ENCODE measurements at regions not wholly inside any gene's neighbourhood (a gene's known extent, or its start where the extent isn't known, plus 50 kb on each side); places are given as distances from the start of the nearest gene placed in this dataset.

GRCh38 chr6:105880030-105880492 is 206.1 kb upstream of the PRDM1 start:
- H3K4me3 ChIP-seq (replicated peaks; ENCODE audit: low read depth, low read length), result no peak overlapping the region
- no peak for DNase-seq (ENCODE audit: low read depth)
- TF ChIP-seq, protein P1, sequence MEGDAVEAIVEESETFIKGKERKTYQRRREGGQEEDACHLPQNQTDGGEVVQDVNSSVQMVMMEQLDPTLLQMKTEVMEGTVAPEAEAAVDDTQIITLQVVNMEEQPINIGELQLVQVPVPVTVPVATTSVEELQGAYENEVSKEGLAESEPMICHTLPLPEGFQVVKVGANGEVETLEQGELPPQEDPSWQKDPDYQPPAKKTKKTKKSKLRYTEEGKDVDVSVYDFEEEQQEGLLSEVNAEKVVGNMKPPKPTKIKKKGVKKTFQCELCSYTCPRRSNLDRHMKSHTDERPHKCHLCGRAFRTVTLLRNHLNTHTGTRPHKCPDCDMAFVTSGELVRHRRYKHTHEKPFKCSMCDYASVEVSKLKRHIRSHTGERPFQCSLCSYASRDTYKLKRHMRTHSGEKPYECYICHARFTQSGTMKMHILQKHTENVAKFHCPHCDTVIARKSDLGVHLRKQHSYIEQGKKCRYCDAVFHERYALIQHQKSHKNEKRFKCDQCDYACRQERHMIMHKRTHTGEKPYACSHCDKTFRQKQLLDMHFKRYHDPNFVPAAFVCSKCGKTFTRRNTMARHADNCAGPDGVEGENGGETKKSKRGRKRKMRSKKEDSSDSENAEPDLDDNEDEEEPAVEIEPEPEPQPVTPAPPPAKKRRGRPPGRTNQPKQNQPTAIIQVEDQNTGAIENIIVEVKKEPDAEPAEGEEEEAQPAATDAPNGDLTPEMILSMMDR (IDR thresholded peaks at IDR 0.05; ENCODE audit: low read length, missing control alignments), result no peak

GRCh38 chr6:105879146-105879545 is 207.0 kb upstream of the PRDM1 start:
- TF ChIP-seq, protein P1 (IDR thresholded peaks at IDR 0.05; ENCODE audit: low read length, missing control alignments), result no peak
- no peak overlapping the region for H3K4me3 ChIP-seq (replicated peaks; ENCODE audit: low read depth, low read length)
- no peak for DNase-seq (ENCODE audit: low read depth)

GRCh38 chr6:105875974-105876640 is 210.0 kb upstream of the PRDM1 start:
- no peak for DNase-seq (ENCODE audit: low read depth)
- no peak overlapping the region for H3K4me3 ChIP-seq (replicated peaks; ENCODE audit: low read depth, low read length)
- TF ChIP-seq, protein P1 (IDR thresholded peaks at IDR 0.05; ENCODE audit: low read length, missing control alignments), result no peak

DNA sequence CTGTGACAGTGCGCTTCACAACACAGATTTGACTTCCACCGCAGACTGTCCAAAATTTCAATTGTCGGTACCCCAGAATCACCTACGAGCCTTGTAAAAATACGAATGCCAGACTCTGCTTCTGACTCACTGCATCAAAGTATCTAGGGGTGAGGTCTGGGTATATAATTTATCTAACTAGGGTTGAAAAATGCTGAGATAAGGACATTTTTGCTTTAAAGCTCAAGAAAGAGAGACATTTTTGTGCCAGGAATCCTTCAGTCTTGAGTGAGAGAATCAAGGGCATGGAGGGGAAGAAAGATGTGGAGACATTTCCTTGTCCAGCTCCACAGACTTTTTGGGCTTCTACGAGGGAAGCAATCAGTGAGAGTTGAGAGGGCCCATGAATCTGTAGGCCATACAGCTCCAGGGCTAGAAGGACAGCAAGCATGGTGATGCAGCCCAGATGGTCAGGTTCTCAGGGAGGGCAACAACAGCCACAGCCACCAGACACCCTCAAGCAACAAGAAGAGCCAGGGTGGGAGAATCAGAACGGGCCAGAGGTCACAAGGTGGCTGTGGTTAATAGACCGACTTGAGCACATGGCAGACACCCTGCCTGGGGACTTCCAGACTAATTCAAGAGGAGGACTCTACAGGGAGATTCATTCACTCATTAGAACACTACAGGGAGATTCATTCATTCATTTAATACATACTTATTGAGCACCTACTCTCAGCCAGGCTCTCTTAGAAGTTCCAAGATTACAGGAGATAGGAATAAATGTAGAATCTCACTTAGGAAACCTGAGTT is 211.1 kb upstream of the PRDM1 start:
- TF ChIP-seq, protein P1 (IDR thresholded peaks at IDR 0.05; ENCODE audit: low read length, missing control alignments), result no peak
- H3K4me3 ChIP-seq (replicated peaks; ENCODE audit: low read depth, low read length), result no peak overlapping the region
- no peak for DNase-seq (ENCODE audit: low read depth)

- no peak overlapping the region for H3K4me3 ChIP-seq (replicated peaks; ENCODE audit: low read depth, low read length)
- no peak for DNase-seq (ENCODE audit: low read depth)
- TF ChIP-seq, protein P1 (IDR thresholded peaks at IDR 0.05; ENCODE audit: low read length, missing control alignments), result no peak
These were observed 212.3 kb upstream of the PRDM1 start for GRCh38 chr6:105873799-105874198.

- no peak overlapping the region for H3K4me3 ChIP-seq (replicated peaks; ENCODE audit: low read depth, low read length)
- TF ChIP-seq, protein P1 (IDR thresholded peaks at IDR 0.05; ENCODE audit: low read length, missing control alignments), result no peak
- DNase-seq (ENCODE audit: low read depth), result no peak
These were observed 212.9 kb upstream of the PRDM1 start for GRCh38 chr6:105873211-105873704.

All from fibroblast of pulmonary artery (primary cell).